Hypothalamus (tissue), 51 donors: ENCODE measurements at regions not wholly inside any gene's neighbourhood (a gene's known extent, or its start where the extent isn't known, plus 50 kb on each side); places are given as distances from the start of the nearest gene placed in this dataset.

ENCODE experiments used
- DNase-seq, 51 donors: peaks; one replicate each; lab custom pipeline; 2025; lab: John Stamatoyannopoulos, UW

DNA sequence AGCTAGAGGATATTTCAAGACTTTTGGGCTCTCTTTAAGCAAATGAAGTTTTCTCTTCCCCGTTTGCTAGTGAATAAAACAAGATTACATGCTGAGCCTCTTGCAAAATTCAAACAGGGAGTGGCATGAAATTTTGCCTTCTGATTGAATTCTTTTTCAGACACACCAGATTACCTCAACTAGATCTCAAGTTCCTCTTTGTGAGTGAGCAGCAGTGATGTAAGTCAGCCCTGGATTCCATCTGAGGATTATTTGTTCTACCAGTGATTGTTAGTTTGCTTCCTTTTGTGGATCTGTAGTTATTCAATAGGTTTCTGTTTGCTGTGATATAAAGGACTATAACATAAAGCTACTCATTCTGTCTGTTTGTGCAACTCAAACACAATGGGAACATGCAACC lies 407.7 kb downstream of the LMO7 start:
- peak in 1 of 51 donors; percentile 3 for DNase-seq

DNA sequence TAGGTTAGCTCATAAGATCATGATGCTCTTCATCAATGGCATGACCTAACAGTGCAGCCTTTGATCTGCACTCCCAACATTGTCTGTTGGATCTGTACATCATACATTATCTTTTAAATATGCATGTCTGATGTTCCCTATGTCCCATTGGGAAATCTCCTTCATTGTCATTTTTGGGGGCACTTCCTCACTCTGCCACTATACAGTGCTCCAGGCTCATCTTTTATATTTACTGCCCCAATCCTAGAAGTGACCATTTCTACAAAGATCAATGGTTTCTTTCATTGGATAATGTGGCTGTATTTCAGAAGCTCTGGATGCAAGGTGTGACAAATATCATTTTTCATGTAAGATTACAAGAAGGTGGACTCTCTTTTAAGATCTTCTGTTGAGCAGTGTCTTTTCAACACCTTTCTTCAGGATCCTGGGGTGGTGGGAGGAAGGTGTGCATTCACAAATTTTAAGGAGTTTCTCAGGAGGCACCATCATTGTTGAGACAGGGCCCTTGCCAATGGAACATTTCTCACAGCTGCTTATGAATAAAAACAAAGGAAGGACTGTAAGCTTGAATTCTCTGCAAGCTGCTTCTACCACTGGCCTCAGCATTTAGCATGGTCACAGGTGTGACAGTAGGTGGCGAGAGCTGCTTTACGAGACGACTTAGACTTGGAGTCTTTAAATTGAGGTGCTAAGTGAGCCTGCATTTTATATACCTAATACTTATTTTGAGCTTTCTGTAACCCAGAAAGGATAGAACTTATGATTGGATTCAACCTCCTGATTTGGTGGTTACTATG lies 403.0 kb downstream of the LMO7 start:
- no peak for DNase-seq

DNA sequence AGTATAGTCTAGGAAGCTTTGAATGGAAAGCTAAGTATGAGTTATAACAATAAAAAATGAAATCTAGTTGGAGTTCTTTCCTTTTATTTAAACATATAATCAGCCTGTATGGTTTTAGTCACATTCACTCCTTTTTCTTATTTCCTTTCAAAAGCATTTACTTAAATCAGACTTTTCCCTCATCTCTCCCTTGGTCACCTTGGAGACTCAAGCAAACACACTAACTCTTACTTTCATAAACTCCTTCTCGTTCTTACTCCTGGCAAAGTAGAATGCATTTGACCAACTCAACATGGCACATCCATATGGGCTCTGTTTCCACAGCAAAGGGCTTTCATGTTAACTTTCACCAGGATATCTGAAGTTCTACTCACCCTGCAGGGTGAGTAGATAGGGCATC lies 400.0 kb downstream of the LMO7 start:
- DNase-seq, result no peak

DNA sequence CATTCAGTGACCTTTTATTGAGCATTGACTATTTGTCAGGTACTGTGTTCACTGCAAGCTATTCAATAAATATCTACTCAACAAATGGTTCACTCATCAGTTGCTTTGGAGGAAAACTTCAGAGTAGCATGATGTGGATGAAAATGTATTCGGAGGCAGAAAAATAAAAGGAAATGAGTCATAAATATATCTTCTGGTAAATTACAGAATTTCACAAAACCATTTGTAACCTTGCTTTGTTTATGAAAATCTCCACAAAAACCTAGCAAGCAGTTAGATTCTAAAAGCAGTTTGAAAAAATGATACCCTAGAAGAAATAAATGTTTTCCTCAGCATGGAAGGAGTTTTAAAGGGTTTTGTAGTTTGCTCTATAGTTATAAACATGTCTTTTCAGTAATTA lies 399.6 kb downstream of the LMO7 start:
- no peak for DNase-seq

DNA sequence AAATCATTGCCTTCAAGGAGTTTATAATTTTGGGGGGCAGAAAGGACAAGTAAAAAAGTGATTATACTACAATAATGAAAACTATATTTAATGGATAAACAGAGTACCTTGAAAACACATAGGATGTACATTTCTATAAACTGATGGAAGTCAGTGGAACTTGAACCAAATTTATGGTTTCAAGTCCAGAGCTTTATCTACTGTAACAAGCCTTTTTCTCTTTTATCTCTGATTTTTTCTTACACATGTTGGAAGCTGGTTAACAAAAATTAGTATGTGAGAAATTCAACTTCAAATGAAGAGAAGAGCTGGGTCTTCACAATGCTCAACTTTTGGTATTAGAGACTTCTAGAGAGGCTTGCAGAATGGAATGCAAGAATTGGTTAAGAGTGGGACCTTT lies 393.6 kb downstream of the LMO7 start:
- DNase-seq, result no peak

DNA sequence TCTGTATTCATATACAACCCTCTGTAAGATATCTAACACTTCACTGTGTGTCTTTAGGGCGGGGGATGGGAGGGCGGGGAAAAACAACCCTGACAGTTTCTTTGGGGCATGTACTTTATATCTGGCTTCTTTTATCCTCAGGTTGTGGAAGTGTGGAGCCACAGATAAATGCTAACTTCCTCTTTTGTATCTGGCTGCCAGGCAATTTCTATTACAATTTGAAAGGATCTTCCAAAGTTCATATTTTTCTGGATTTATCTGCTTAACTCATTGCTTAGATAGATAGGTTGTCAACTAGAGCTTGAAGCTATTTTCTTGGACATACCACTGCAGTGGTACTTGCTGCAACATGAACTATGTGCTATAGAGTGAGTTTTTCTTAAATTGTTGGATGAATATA lies 393.0 kb downstream of the LMO7 start:
- DNase-seq, result no peak

DNA sequence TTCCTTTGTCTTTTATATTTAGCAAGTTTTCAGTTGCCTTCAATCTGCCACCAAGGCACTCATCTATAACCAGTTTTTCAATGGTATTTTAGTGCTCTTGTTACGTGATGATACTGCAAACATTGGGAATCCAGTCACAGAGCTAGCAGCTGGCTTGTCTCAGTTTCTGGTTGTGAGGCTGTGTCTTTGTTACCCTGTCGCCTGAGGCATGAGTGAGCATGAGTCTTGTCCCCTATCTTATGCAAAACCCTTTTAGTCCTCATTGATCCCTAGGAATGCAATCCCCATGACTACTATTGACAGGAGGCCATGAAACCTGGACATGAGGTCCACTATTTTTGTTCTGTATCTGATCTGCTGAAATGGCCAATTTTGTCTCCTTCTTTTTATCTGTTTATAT lies 391.0 kb downstream of the LMO7 start:
- DNase-seq, result no peak

DNA sequence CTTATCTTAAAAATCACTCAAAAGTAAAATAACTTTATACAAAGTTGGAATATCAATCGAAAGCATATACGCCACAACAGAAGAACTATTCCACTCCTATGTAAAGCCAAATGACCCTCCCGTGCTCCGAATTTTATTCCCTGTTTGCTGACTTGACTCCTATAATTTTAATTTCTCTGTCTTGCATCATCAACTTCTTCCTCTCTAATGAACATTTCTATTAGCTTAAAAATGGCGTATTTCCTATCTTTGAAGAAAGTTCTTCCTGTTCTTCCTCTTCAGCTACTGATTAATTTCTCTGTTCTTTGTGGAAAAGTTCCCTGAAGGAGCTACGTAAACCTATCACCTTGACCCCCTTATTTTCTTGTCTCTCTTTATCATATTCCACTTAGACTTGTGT lies 389.3 kb downstream of the LMO7 start:
- no peak for DNase-seq

DNA sequence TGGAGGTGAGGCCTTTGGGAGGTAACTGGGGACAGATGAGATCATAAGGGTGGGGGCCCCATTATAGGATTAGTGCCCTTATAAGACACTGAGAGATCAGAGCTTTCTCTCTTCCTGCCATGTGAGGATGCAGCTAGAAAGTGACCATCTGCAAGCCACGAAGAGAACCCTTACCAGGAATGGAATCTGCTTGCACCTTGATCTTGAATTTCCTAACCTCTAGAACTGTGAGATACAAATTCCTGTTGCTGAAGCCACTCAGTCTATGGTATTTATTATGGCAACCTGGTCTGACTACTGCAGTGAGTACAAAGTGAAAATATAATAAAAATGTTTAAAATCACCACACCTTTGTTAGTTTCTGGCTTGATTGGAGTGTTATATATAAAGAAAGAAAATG lies 388.0 kb downstream of the LMO7 start:
- no peak for DNase-seq

DNA sequence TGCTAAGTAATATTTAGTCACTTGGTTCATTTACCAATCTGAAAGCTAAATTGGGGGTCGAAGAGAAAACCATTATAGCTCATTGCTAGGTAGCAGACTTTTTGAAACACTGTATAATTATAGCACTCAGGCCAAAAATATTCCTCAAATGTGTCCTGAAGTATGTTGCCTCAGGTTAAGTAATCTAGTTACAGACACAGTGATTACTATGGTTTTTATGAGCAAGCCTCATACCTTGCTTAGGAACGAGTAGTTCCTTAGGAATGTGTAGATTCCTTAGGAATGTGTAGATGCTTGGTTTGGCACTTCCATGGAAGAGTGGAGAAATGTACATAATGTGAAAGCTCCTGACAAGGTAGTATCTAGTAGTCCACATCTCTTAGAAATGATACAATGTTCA lies 387.5 kb downstream of the LMO7 start:
- DNase-seq, result no peak

DNA sequence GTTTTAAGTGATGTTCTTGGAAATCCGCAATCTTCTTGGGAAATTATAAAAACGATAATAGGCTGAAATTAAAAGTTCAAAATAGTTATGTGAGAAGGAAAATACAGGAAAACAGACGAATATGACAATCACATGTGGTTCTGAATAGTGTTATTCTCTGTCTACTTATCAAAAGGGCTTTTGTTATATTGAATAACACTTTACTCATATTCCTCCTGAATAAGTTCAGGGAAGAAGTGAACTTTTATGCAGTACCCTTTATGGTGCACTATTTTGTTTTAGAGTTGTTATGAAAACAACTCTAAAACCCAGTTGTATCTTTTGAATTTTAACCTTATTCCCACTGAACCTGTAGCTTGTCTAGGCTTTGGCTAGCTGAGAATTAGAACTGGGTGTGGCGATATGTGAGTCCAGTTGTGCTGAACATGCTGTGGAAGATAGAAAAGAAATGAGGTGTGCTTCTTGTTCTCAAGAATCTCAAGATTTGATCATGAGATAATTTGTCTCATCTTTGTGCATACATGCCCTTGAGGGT lies 384.4 kb downstream of the LMO7 start:
- peak in 1 of 51 donors; percentile 32 for DNase-seq

DNA sequence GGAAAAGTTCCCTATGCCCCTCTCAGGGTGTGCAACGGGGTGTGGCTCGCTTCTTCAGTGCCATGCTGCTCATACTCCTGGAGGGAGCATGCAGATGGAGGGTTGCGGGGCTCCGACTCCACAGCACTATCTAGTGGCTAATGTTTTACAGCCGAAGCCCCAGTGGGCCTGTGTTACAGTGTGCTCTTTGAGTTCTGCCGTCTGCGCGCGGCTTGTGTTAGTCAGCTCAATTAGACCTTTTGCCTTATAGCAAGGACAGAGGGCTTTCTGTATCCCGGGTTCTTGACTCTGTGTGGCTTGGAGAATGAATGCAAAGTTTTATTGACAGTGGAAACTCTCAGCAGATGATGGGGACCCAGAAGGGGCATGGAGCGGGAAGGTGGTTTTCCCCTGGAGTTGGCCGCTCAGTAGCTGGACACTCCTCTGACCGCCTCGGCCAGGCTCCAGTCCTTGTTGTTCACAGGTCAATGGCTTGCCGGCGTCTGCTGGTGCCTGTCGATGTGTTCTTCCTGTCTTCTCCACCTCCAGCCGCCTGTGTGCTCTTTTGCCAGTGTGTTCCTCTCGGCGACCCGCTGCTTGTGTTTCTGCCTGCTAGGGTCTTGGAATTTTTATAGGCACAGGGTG lies 383.4 kb downstream of the LMO7 start:
- DNase-seq, result peak in 44 of 51 donors; percentile 2 to 80 (median 49)

DNA sequence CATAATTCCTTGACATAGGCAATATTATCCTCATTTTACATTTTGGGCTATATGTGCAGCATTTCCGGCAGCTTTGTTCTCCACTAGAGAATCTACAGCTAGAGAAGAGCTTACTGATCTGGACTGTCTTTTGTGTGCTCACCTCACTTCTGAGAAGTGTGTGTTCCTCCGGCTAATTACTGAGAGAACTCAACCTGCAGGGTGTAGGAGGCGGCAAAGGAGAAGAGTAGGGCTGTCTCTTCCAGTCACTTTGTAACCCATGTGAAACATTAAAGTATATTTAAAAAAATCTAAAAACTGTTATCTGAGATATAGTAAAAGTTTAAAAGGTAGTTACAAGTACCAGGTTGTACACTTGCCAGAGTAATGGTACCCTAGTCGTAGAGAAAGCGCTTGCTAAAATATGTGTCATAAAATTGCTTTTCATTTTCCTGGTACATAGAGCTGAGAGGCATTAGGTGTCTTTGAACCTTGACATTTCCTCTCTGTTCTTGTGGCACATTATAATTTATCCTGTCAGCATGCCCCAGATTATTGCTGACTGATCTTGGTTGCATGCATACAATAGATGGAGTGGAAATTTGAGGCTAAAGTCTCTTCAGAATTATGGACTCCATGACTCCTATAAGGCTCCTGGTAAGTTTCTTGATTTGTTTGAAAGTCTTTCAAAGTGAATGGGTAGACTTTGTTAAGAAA lies 381.9 kb downstream of the LMO7 start:
- DNase-seq, result no peak

DNA sequence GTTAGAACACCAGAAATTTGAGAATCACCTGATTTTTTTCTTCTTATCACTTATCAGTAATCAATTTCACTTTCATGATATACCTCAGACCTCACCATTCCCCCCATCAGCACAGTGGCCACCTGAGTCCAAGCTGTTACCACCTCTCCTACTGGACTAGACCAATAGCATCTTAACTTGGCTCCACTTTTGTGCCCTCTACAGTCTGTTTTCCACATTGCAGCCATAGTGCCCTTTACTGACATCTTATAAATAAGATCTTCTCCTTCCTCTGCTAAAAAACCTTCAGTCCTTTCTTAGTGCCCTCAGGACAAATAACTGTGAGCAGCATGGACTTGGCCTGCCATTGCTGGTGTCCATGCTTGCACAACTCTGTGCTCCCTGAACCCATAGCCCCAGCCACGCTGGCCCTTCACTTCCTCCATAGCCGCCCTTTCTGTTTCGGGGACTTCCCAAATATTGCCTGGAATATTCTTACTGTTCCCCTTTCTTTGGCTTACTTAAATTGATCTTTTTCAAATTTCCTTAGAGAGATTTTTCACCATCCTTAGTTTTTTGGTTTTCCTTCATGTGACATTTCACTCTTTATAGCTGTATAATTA lies 380.8 kb downstream of the LMO7 start:
- DNase-seq, result peak in 1 of 51 donors; percentile 10

DNA sequence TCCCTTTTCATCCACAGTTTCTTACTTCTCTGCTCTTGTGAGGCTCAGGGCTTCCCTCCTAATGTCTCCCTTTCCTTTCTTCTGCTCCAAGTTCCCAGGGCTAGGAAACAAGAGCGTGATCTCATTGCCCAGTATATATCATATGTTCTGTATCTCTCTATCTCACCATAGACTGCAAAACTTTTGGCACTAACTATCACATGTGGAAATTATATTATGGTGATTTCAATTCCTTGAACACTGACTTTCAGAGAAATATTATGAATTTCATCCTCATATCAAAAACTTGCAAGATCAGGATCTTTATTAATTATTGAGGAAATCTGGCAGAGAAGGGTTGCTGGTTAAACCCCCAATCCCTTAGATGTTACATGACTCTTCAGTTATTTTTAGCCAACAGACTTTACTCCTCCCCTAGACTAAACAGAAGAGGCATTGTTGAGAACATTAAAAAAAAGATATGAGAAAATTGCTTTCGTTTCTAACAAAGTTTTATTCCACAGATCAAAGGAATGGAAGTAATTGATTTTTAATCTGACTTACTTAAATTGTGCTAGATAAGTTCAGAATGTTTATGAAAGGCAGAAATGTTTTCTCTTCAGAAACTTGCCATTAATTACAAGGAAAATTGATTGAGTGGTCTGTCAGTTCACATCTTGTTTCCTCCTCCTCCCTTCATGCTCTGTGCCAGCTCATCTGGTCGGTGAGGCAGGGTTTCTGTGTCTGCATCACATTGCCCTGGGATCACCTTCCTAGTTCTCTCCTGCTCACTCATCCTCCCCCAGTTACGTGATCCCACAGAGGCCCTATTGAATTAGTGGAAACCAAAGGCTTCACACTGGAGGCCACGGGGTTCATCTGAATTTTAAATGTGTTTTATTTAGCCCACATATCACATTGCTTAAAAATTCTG lies 378.5 kb downstream of the LMO7 start:
- DNase-seq, result peak in 2 of 51 donors; percentile 4 to 15

DNA sequence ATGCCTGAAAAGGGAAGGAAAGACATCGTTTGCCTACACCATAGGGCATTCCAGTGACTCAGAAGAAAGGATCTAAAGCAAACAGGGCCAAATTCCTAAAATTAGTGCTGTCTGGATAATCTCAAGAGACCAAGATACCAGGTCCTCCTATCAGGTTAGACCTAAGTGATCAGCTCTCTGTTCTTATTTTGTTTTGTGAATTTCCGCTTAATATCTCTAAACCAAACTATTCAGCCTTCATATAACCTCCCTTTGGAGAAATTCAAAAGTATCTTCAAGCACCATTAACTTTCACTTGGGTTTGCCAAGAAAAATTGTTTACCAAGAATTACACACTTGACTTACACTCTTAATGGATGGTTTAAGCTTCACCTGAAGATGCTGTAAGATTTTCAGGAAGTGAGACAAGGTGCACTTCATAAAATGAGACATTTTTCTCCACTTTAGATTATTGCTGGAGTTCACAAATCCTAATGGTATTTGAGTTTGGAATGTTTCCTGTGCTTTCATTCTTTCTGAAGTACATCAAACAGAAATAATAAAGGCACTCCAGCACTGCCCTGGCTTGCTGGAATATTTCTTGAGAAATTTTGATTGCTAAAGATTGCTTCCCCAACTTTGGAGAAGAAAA lies 376.1 kb downstream of the LMO7 start:
- no peak for DNase-seq

DNA sequence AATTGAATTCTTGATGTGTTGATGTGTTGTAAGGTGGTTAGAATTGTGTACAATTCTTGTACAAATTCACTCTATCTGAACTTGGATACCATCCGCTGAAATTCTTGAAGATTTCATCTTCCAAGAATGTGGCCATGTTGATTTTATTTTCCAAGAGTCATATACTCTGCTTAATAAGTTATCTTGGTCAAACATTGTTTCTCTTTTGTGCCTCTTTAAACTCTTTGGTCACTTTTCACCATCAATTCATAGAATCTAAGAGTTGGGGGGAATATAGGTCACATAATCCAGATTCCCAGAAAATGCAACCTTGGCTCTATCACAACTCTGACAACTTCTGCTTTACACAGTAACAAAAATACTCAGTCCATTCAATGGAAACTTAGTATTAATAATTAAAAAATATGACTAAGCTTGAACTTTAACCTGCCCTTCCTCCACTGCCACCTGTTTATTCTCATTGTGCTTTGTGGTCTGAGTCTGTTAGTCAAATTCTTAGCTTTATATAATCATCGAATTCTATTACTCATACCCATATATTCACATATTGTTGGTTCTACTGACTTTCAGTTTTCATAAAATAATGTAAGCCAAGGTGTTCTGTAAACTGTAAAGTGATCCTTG lies 373.2 kb downstream of the LMO7 start:
- no peak for DNase-seq

DNA sequence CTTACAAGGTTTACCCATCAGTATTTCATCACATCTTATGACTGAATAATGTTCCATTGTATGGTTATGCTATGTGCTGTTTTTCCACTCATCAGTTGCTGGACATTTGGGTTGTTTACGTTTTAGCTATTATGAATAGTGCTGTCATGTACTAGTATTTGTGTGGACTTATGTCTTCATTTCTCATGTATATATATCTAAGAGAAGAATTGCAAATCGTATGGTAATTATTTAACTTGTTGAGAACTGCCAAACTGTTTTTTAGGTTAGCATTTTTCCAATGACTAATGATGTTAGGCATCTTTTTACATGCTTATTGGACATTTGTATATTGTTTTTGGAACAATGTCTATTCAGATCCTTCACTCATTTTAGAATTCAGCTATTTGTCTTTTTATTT lies 368.3 kb downstream of the LMO7 start:
- DNase-seq, result no peak

DNA sequence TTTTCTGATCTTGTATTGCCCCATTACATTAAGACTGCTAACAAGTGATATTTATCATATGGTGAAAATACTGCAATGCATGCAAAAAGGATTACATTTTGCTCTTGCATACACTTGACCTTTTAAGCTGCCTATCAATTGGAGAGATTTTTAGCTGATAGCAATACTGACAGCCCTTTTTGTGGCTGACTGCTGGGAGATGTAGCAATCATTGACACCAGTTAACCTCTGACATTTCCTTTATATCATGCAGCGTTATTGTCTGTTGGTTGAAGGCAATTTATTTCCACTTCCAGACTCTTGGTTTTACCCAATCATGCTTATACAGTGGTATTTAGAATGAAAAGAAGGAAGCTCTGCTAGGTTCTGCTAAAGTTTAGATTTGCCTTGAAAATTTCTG lies 364.0 kb downstream of the LMO7 start:
- no peak for DNase-seq
